SK-N-SH (cell line): ENCODE measurements at regions not wholly inside any gene's neighbourhood (a gene's known extent, or its start where the extent isn't known, plus 50 kb on each side); places are given as distances from the start of the nearest gene placed in this dataset.

Experiments
- CTCF ChIP-seq: fragments of 200-600 bp; sonication (generic); IDR thresholded peaks from 2 replicates; pipeline ENCODE4 v1.6.1; 2017; ENCODE audit warnings: antibody characterized with exemption, mild to moderate bottlenecking, moderate library complexity
- IRF3 ChIP-seq: fragments of 150-350 bp; IDR thresholded peaks from 2 replicates; pipeline ENCODE4 v1.6.1; 2016; ENCODE audit warnings: mild to moderate bottlenecking, low read depth, low read length
- MXI1 ChIP-seq: IDR thresholded peaks from 2 replicates; pipeline ENCODE4 v1.6.1; 2012; ENCODE audit warnings: mild to moderate bottlenecking, low read depth, low read length, improper control_type of control experiment
- POLR2AphosphoS5 ChIP-seq: IDR thresholded peaks from 2 replicates; pipeline ENCODE4 v1.6.1; 2012; ENCODE audit warnings: low read depth, low read length
- RAD21 ChIP-seq: IDR thresholded peaks from 2 replicates; pipeline ENCODE4 v1.6.1; 2012; ENCODE audit warnings: mild to moderate bottlenecking, low read length
- REST ChIP-seq: IDR thresholded peaks from 2 replicates; pipeline ENCODE4 v1.6.1; 2012; ENCODE audit warnings: mild to moderate bottlenecking, low read depth, low read length, moderate library complexity
- RXRA ChIP-seq: IDR thresholded peaks from 2 replicates; pipeline ENCODE4 v1.4.0; 2012; ENCODE audit warnings: low read depth, mild to moderate bottlenecking, borderline replicate concordance
- TAF1 ChIP-seq: IDR thresholded peaks from 2 replicates; pipeline ENCODE4 v1.6.1; 2012; ENCODE audit warnings: low read depth, mild to moderate bottlenecking, low read length, moderate library complexity, borderline replicate concordance

GRCh38 chr15:77733579-77734300 is 101.0 kb upstream of the LINGO1 start:
- no peak for TF ChIP-seq MXI1
- TF ChIP-seq CTCF: no peak
- no peak for TF ChIP-seq RXRA
- no peak for TF ChIP-seq POLR2AphosphoS5
- TF ChIP-seq TAF1: no peak
- no peak for TF ChIP-seq RAD21
- TF ChIP-seq IRF3: no peak
- no peak for TF ChIP-seq REST
